ENCODE measurements at regions not wholly inside any gene's neighbourhood (a gene's known extent, or its start where the extent isn't known, plus 50 kb on each side); places are given as distances from the start of the nearest gene placed in this dataset.
"Not testable (repeated sequence)": the region's sequence is repeated elsewhere in the genome, so short reads cannot be mapped to it uniquely, and the experiment has no call there.

DNA sequence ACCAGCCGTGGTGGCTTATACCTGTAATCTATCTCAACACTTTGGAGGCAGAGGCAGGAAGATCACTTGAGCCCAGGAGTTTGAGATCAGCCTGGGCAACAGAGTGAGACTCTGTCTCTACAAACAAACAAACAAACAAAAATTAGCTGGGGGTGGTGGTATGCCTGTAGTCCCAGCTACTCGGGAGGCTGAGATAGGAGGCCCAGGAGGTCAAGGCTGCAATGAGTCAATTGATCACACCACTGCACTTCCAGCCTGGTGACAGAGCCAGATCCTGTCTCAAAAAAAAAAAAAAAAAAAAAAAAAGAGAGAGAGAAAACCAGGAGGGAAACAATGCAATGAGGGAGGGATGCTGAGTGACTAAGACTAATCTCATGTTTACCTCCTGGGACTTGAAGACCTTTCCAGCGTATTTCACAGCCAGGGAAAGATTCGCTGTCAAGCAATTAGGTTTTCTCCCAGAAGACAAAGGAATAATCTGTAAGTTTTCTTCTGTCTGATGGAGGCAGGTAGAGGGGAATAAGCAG lies 51.1 kb upstream of the MIER3 start:
- peak; percentile 27 for DNase-seq (ENCODE audit: low read depth)

GRCh38 chr5:57003566-57003965 lies 51.6 kb upstream of the MIER3 start:
- not testable (repeated sequence) for DNase-seq (ENCODE audit: low read depth)

DNA sequence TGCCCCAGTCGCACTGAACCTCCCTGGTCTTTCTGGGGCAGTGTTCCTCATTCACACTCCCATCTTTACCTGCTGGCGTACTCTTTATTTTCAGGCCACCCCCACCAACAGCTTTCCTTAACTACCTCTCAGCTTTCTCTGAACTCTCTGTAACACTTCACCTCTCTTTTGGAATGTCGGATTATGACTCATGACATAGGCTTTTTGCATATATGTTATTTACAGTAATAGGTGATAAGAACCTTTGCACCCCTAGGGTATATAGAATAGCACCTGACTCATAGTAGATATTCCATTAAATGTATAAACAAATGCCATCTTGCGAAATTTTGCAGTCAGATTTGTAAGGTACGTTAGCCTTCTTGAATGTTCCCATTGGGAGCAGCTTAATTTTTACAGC lies 52.9 kb upstream of the MIER3 start:
- no peak for DNase-seq (ENCODE audit: low read depth)

GRCh38 chr5:57007344-57007743 lies 55.4 kb upstream of the MIER3 start:
- no peak for DNase-seq (ENCODE audit: low read depth)

DNA sequence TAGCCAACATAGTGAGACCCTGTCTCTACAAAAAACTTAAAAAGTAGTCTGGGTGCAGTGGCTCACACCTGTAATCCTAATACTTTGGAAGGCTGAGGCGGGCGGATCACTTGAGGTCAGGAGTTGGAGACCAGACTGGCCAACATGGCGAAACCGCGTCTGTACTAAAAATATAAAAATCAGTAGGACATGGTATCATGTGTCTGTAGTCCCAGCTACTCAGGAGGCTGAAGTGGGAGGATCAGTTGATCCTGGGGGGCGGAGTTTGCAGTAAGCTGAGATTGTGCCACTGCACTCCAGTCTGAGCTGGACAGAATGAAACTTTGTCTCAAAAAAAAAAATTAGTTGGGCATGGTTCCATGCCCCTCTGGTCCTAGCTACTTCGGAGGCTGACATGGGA lies 57.9 kb upstream of the MIER3 start:
- no peak for DNase-seq (ENCODE audit: low read depth)

DNA sequence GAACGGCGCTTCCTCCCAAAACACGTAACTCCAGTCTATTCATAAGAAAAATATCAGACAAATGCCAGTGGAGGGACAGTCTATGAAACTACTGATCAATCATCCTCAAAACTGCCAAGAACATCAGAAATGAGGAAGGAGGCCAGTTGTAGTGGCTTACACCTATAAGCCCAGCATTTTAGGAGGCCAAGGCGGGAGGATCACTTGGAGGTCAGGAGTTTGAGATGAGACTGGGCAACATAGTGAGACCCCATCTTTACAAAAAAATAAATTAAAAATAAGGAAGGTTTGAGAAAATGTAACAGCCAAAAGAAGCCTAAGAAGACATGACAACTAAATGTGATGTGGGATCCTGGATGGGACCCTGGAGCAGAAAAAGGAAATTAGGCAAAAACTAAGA lies 58.9 kb upstream of the MIER3 start:
- DNase-seq (ENCODE audit: low read depth), result no peak

DNA sequence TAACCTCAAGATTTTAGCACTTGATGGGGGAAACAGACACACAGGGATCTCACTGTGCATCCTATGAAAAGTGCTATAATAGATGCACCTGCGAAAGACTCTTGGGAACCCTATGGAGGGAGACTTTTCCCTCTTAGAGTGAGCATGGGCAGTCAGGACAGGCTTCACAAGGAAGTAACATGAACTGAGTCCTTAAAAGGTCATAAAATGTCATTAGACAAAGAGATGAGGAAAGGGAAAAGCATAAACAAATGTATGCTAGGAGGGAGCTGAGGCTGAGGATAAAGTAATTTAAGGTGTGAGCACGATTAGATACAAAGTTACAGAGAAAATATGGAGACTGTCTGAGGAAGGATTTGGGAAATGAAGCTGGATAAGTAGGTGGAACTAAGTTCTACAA lies 60.6 kb upstream of the MIER3 start:
- DNase-seq (ENCODE audit: low read depth), result no peak

DNA sequence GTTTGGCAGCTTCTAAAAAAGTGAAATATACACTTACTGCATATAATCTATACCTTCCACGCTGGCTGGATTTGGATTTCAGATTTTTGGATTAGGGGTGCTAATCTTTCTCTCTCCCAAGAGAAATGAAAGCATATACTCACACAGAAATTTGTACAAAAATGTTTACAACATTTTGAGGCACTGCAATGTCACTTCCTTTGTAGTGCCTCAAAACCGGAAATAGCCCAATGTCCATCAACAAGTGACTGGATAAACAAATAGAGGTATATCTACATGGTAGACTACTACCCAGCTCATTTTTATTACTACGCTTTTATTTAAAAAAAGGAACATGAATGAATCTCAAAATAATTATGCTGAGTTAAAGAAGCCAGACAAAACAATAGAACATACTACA lies 74.0 kb upstream of the MIER3 start:
- DNase-seq (ENCODE audit: low read depth), result no peak

- no peak for DNase-seq (ENCODE audit: low read depth)
Measured at GRCh38 chr5:57028161-57028560, 76.2 kb upstream of the MIER3 start.

DNA sequence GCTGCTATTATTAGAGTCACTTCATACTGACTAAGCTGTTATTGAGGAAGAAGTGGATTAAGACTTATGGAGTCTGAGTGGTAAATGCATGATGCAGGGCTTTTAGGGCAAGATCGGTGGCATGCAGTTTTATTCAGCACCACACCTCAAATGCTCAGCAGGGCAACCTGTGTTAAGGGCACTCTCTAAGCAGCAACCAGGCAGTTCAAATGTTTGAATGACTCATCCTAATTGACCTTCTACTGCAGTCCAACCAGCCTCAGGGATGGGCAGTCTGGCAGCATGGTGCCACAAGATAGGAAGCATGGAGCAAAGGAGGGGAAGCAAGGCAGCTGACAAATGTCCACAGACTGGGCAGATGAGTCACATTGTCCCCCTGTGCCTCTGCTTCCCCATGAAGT lies 80.2 kb upstream of the MIER3 start:
- peak; percentile 24 for DNase-seq (ENCODE audit: low read depth)

DNA sequence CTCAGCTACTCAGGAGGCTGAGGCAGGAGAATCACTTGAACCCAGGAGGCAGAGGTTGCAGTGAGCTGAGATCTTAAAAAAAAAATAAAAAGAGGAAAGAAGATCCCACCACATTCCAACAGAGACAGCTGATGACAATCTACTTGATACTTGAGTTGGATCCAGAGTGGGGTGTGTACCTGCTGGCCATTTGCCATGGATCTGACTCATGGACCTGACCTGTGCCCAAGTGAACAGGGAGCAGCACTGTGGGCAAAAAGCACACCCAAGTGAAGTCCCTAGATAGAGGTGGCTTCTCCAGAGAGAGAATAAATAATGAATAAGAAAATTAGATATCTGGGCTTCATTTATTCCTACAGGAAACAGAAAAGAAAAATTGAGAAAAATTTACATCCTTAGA lies 81.2 kb upstream of the MIER3 start:
- no peak for DNase-seq (ENCODE audit: low read depth)

- no peak for DNase-seq (ENCODE audit: low read depth)
Measured at GRCh38 chr5:57033503-57033902, 81.6 kb upstream of the MIER3 start.

GRCh38 chr5:57034201-57034916 lies 82.4 kb upstream of the MIER3 start:
- DNase-seq (ENCODE audit: low read depth), result no peak

DNA sequence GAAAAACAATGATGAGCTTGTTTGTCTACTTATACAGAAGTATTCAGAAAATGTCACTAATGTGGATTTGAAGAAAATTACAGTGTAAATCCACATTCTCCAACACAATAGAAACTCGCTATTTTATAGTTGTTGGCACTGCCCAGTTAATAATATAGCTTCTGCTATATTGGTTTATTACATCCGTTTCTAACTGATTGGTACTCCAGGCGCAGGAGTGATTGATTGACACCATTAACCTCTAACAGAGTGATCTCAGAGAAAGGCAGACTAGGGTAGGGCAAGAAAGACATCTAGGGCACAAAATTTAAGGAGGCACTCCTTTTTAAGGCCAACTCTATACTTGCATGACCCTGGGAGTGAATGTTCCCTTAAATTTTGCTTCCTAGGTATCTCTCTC lies 84.0 kb upstream of the MIER3 start:
- DNase-seq (ENCODE audit: low read depth), result no peak

DNA sequence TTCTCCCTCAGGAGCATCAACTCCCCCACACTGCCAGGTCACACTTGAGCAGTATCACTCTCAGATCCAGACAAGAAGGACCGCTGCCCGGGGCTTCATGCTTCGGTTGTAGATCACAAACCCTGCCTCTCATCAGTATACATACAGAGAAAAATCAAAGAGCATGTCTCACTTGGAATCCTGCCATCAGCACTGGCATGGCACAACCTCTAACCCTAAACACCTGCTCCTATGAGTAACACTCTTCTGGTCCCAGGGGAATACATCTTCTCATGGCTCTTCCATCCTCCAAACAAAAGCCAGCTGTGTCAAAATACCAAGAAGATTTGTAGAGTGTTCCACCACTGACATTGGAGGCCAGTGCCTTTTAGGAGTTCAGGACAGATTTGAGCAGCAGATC lies 84.8 kb upstream of the MIER3 start:
- no peak for DNase-seq (ENCODE audit: low read depth)

GRCh38 chr5:57037355-57037754 lies 85.4 kb upstream of the MIER3 start:
- DNase-seq (ENCODE audit: low read depth), result no peak

DNA sequence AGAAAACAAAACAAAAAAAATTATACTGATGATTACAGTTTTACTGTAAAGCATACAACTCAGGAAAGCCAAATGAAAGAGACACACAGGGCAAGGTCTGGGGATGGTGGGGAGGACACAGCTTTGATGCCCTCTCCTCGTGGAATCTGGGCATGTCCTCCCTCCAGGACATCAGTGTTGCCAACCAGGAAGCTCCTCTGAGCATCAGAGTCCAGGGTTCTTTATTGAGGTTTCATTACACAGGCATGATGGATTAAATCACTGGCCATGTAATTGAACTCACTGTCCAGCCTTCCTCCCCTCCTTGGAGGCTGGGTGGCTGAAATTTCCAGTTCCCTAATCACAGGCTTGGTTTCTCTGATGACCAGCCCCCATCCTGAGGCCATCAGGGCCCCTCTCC lies 89.6 kb upstream of the MIER3 start:
- DNase-seq (ENCODE audit: low read depth), result no peak

DNA sequence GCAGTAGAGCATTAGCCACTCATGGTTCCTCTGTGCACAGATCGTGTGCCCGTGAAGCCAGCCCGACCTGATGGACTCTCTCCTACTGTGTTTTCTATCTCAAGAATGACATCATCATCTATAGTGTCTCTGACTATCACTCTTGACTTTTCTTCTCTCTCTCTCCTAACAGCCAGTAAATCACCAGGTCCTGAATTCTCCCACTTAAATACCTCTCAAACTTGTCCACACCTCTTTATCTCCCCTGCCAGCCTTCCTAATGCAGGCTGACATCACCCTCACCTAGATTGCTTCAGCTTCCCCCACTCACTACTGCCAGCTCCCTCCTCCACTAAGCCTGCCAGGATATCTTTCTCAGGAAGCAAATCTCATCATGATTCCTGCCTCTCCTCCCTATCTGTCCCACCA lies 90.6 kb upstream of the MIER3 start:
- no peak for DNase-seq (ENCODE audit: low read depth)

- DNase-seq (ENCODE audit: low read depth), result no peak
Measured at GRCh38 chr5:57054135-57054534, 102.2 kb upstream of the MIER3 start.

GRCh38 chr5:57054671-57055070 lies 102.7 kb upstream of the MIER3 start:
- DNase-seq (ENCODE audit: low read depth), result no peak

DNA sequence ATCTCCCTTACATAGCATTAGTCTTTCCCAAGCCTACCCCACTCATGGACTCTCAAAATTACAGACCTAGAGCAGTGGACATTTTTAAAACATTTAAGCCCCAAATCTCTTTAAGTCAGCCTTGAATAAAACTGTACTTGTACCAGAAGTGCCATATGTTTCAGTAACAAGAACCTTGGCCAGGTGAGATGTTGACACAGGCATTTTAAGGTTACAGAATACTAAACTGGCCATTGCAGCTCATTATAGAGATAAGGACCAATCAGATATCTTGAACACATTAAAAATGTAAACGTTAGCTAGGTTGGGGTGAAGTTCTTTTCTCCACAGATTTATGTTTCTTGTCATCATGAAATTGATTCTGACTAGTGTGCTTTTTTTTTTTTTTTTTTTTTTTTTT lies 103.8 kb upstream of the MIER3 start:
- no peak for DNase-seq (ENCODE audit: low read depth)

- no peak for DNase-seq (ENCODE audit: low read depth)
Measured at GRCh38 chr5:57063773-57064172, 110.1 kb upstream of the GPBP1 start.

- no peak for DNase-seq (ENCODE audit: low read depth)
Measured at GRCh38 chr5:57066924-57067596, 106.8 kb upstream of the GPBP1 start.

Data from HT1080 (cell line).